Memory B cell (primary cell): ENCODE measurements at regions not wholly inside any gene's neighbourhood (a gene's known extent, or its start where the extent isn't known, plus 50 kb on each side); places are given as distances from the start of the nearest gene placed in this dataset.

Experiments
- ATAC-seq: fragments of 150-1000 bp; cut with Tn5 transposase; 2 replicates; pipeline ENCODE4 v1.10.0; 2021; ENCODE audit warnings: low read depth, mild to moderate bottlenecking, moderate library complexity
- DNase-seq, 2 donors: peaks; one replicate each; pipeline ENCODE4 v3.0.0; 2022; ENCODE audit warnings: low spot score in 2 of 2
- H3K27ac Mint-ChIP-seq: one replicate; pipeline ENCODE4 v1.8.0; 2022; ENCODE audit warnings: mild to moderate bottlenecking, moderate library complexity, mixed read lengths
- H3K27me3 Mint-ChIP-seq: one replicate; pipeline ENCODE4 v1.8.0; 2022; ENCODE audit warnings: mixed read lengths
- H3K36me3 Mint-ChIP-seq: one replicate; pipeline ENCODE4 v1.8.0; 2022; ENCODE audit warnings: mild to moderate bottlenecking, mixed read lengths
- H3K4me1 Mint-ChIP-seq: one replicate; pipeline ENCODE4 v1.8.0; 2022; ENCODE audit warnings: mixed read lengths
- H3K4me3 Mint-ChIP-seq: one replicate; pipeline ENCODE4 v1.8.0; 2022; ENCODE audit warnings: mild to moderate bottlenecking, moderate library complexity, mixed read lengths
- H3K9me3 Mint-ChIP-seq: one replicate; pipeline ENCODE4 v1.8.0; 2022; ENCODE audit warnings: mixed read lengths

- H3K4me1 Mint-ChIP-seq = no peaks in the 10 kb centered on the region
- no peak overlapping the region for H3K27ac Mint-ChIP-seq
- H3K4me3 Mint-ChIP-seq = no peak overlapping the region
- ATAC-seq (no peak), DNase-seq (no peak)
- peaks cover 7% of the 10 kb centered on the region for H3K9me3 Mint-ChIP-seq
- no peaks in the 10 kb centered on the region for H3K27me3 Mint-ChIP-seq
- H3K36me3 Mint-ChIP-seq = no peaks in the 10 kb centered on the region
Observed at GRCh38 chrX:21056622-21057021, 317.6 kb upstream of the CNKSR2 start.

GRCh38 chrX:21047034-21047455 lies 327.2 kb upstream of the CNKSR2 start:
- no peaks in the 10 kb centered on the region for H3K36me3 Mint-ChIP-seq
- DNase-seq = no peak
- H3K27me3 Mint-ChIP-seq = peaks cover 4% of the 10 kb centered on the region
- no peaks in the 10 kb centered on the region for H3K4me1 Mint-ChIP-seq
- no peaks in the 10 kb centered on the region for H3K9me3 Mint-ChIP-seq
- H3K27ac Mint-ChIP-seq = no peak overlapping the region
- ATAC-seq = no peak
- H3K4me3 Mint-ChIP-seq = no peak overlapping the region

DNA sequence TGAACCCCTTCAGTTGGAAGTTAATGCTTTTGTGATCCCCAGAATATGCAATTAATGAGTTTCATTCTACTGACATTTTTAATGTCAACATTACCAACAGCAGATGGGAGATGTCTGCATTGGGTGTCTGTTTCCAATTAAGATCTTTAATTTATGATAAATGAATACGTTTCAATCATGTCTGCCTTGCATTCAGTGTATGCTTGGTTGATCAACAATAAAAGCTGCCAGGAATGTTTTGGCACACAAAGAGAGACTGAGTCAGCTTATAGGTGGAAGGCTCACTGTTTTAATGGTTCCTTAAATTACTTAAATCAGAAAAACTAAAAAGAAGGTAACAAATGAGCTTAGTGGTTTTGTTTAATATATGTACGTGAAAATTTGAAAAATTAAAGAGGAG lies 359.9 kb upstream of the CNKSR2 start:
- no peak overlapping the region for H3K27ac Mint-ChIP-seq
- H3K9me3 Mint-ChIP-seq = no peaks in the 10 kb centered on the region
- H3K4me3 Mint-ChIP-seq = no peak overlapping the region
- H3K36me3 Mint-ChIP-seq = no peaks in the 10 kb centered on the region
- no peaks in the 10 kb centered on the region for H3K4me1 Mint-ChIP-seq
- DNase-seq = no peak
- no peak for ATAC-seq
- peaks cover 1% of the 10 kb centered on the region for H3K27me3 Mint-ChIP-seq

DNA sequence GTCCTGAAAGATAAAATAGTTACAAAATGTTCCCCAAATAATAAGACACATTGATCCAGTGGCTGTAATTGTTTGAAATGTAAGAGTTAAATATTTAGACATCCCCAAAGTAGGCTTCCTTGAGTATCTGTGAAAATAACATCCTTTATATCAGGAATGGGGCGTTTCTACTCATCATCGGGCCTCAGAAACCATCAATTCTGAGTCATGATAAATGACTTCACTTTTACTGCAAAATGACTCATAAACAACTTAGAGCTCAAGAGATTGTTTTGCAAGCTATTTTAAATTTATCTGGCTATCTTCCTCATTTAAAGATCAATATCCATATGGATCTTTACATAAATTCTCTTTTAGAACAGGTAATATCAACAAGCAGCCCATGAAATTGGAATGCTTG lies 369.4 kb upstream of the CNKSR2 start:
- Mint-ChIP-seq H3K4me1 (no peaks in the 10 kb centered on the region), H3K27me3 (no peaks in the 10 kb centered on the region), H3K36me3 (no peaks in the 10 kb centered on the region), H3K9me3 (no peaks in the 10 kb centered on the region), H3K27ac (no peak overlapping the region), H3K4me3 (no peak overlapping the region)
- DNase-seq (no peak), ATAC-seq (no peak)

DNA sequence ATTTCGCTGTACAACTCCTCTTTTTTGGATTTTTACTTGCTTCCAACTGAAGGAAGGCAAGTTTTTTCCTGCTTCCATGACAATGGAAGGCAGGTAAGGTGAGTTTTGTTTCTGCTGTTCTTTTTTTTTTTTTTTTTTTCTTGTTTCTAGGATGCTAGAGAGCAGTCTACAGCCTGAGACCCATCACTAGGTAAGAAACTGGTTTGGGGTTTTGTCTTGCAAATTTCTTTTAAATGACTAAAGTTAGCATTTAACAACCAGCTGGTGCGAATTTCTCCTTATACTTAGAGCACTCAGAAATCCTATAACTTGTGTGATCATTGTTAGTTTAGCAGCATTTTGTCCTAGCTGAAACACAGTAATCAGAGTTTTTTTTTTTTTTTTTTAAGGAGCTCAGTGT lies 378.4 kb upstream of the CNKSR2 start:
- no peaks in the 10 kb centered on the region for H3K27me3 Mint-ChIP-seq
- peaks cover 2% of the 10 kb centered on the region for H3K4me1 Mint-ChIP-seq
- no peak for DNase-seq
- no peaks in the 10 kb centered on the region for H3K36me3 Mint-ChIP-seq
- H3K27ac Mint-ChIP-seq = no peak overlapping the region
- no peak for ATAC-seq
- H3K4me3 Mint-ChIP-seq = no peak overlapping the region
- H3K9me3 Mint-ChIP-seq = no peaks in the 10 kb centered on the region

- ATAC-seq (no peak), DNase-seq (no peak)
- no peak overlapping the region for H3K27ac Mint-ChIP-seq
- H3K4me3 Mint-ChIP-seq = no peak overlapping the region
- H3K9me3 Mint-ChIP-seq = no peaks in the 10 kb centered on the region
- H3K4me1 Mint-ChIP-seq = peaks cover 4% of the 10 kb centered on the region
- no peaks in the 10 kb centered on the region for H3K36me3 Mint-ChIP-seq
- no peaks in the 10 kb centered on the region for H3K27me3 Mint-ChIP-seq
Observed at GRCh38 chrX:20989361-20989760, 384.9 kb upstream of the CNKSR2 start.

GRCh38 chrX:20988804-20989203 lies 385.4 kb upstream of the CNKSR2 start:
- no peak overlapping the region for H3K4me3 Mint-ChIP-seq
- ATAC-seq (no peak), DNase-seq (no peak)
- H3K27me3 Mint-ChIP-seq = no peaks in the 10 kb centered on the region
- H3K27ac Mint-ChIP-seq = no peak overlapping the region
- no peaks in the 10 kb centered on the region for H3K9me3 Mint-ChIP-seq
- peaks cover 4% of the 10 kb centered on the region for H3K4me1 Mint-ChIP-seq
- no peaks in the 10 kb centered on the region for H3K36me3 Mint-ChIP-seq

- no peak overlapping the region for H3K4me3 Mint-ChIP-seq
- H3K9me3 Mint-ChIP-seq = no peaks in the 10 kb centered on the region
Observed at GRCh38 chrX:20988118-20988517, 386.1 kb upstream of the CNKSR2 start.

DNA sequence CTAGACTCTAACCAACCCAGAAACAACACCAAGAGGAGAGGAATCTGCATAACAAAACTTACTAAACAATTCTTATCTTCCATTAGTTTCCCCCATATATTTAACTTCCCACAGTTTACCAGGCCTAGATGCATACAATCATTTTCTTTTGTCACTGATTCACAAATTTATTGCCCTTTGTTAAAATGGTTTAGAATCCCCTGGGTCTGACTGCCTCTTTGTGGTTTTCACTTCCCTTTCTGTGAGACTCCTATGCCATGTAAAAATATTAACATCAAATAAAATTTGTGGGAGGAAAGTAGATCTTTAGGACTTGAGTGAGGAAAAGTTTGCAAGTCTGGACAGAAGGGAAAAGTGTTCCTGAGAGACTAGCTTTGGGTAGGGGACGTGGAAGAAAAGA lies 393.8 kb upstream of the CNKSR2 start:
- Mint-ChIP-seq H3K4me1 (no peaks in the 10 kb centered on the region), H3K9me3 (peaks cover 2% of the 10 kb centered on the region), H3K4me3 (no peak overlapping the region), H3K36me3 (no peaks in the 10 kb centered on the region), H3K27me3 (no peaks in the 10 kb centered on the region), H3K27ac (no peak overlapping the region)
- DNase-seq (no peak), ATAC-seq (no peak)

More at GRCh38 chrX:20988118-20988517, 386.1 kb upstream of the CNKSR2 start:
- Mint-ChIP-seq H3K4me1 (peaks cover 4% of the 10 kb centered on the region), H3K27ac (no peak overlapping the region), H3K36me3 (no peaks in the 10 kb centered on the region), H3K27me3 (no peaks in the 10 kb centered on the region)
- DNase-seq = no peak
- no peak for ATAC-seq

- ATAC-seq = no peak
- Mint-ChIP-seq H3K4me3 (no peak overlapping the region), H3K4me1 (no peaks in the 10 kb centered on the region), H3K36me3 (no peaks in the 10 kb centered on the region), H3K27ac (no peak overlapping the region), H3K27me3 (no peaks in the 10 kb centered on the region), H3K9me3 (peaks cover 2% of the 10 kb centered on the region)
- DNase-seq = no peak
Observed at GRCh38 chrX:20974326-20974725, 399.9 kb upstream of the CNKSR2 start.

DNA sequence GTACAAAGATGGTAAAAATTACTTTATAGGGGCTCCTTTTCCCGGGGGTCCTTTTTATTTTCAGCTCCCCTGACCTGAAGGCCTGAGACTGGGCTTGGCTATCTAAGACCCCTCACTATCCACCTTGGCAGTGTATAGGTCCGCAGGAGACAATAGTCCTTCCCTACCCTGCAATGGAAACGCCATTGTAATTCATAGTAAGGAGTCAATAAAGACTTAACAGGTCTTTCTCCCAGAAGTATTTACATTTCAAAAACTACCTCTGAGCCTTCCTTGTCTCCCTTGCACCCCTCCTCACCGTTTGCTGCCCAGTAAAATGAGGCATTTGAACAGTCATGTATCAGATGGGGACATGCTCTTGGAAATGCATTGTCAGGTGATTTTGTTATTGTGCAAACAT lies 401.2 kb upstream of the CNKSR2 start:
- ATAC-seq (no peak), DNase-seq (no peak)
- H3K27me3 Mint-ChIP-seq = no peaks in the 10 kb centered on the region
- no peaks in the 10 kb centered on the region for H3K9me3 Mint-ChIP-seq
- no peaks in the 10 kb centered on the region for H3K36me3 Mint-ChIP-seq
- no peaks in the 10 kb centered on the region for H3K4me1 Mint-ChIP-seq
- no peak overlapping the region for H3K4me3 Mint-ChIP-seq
- H3K27ac Mint-ChIP-seq = no peak overlapping the region

GRCh38 chrX:20971250-20971649 lies 403.0 kb upstream of the CNKSR2 start:
- Mint-ChIP-seq H3K4me3 (no peak overlapping the region), H3K36me3 (no peaks in the 10 kb centered on the region), H3K27ac (no peak overlapping the region), H3K27me3 (no peaks in the 10 kb centered on the region), H3K4me1 (no peaks in the 10 kb centered on the region), H3K9me3 (peaks cover 2% of the 10 kb centered on the region)
- DNase-seq = no peak
- ATAC-seq = no peak

DNA sequence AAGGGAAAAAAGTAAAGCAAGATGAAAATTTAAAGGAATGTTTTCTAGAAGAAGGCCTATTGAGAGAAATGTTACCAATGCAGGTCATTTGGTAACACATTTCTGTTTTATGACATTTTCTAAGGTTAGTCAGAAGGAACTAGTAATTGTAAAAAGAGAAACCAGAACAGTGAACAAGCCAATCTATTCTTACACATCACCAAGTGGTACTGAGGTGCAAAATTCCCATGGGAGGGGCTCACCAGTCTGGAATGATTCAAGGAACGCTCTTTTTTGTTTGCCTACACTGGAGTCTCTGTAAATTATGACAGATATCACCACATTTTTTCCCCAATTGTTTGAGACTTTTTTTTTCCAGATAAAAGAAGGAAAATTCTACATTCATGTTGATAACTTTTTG lies 404.7 kb upstream of the CNKSR2 start:
- ATAC-seq = no peak
- Mint-ChIP-seq H3K4me1 (no peaks in the 10 kb centered on the region), H3K27me3 (no peaks in the 10 kb centered on the region), H3K36me3 (no peaks in the 10 kb centered on the region), H3K27ac (no peak overlapping the region), H3K9me3 (peaks cover 2% of the 10 kb centered on the region), H3K4me3 (no peak overlapping the region)
- no peak for DNase-seq

GRCh38 chrX:20968996-20969395 lies 405.2 kb upstream of the CNKSR2 start:
- DNase-seq = no peak
- no peaks in the 10 kb centered on the region for H3K27me3 Mint-ChIP-seq
- H3K9me3 Mint-ChIP-seq = peaks cover 2% of the 10 kb centered on the region
- no peaks in the 10 kb centered on the region for H3K4me1 Mint-ChIP-seq
- no peak overlapping the region for H3K4me3 Mint-ChIP-seq
- no peak for ATAC-seq
- H3K27ac Mint-ChIP-seq = no peak overlapping the region
- no peaks in the 10 kb centered on the region for H3K36me3 Mint-ChIP-seq

- H3K36me3 Mint-ChIP-seq = no peaks in the 10 kb centered on the region
- H3K27me3 Mint-ChIP-seq = no peaks in the 10 kb centered on the region
- no peaks in the 10 kb centered on the region for H3K4me1 Mint-ChIP-seq
- H3K27ac Mint-ChIP-seq = no peak overlapping the region
- ATAC-seq = no peak
- no peak overlapping the region for H3K4me3 Mint-ChIP-seq
- peaks cover 8% of the 10 kb centered on the region for H3K9me3 Mint-ChIP-seq
- no peak for DNase-seq
Observed at GRCh38 chrX:20967725-20968124, 406.5 kb upstream of the CNKSR2 start.
